ENCODE measurements at regions not wholly inside any gene's neighbourhood (a gene's known extent, or its start where the extent isn't known, plus 50 kb on each side); places are given as distances from the start of the nearest gene placed in this dataset.
A peak's percentile ranks its signal among the peaks of the same experiment; 100 is the strongest.

GRCh38 chr16:72501739-72502593 lies 330.0 kb upstream of the PMFBP1 start:
- H3K4me3 Mint-ChIP-seq (ENCODE audit: unreplicated experiment) = no peak overlapping the region
- H3K27me3 Mint-ChIP-seq (ENCODE audit: insufficient read depth, unreplicated experiment) = no peaks in the 10 kb centered on the region
- H3K36me3 ChIP-seq (ENCODE audit: control insufficient read depth, insufficient read depth, low read length) = no peaks in the 10 kb centered on the region
- H3K36me3 Mint-ChIP-seq (ENCODE audit: insufficient read depth, unreplicated experiment) = no peaks in the 10 kb centered on the region
- H3K4me1 ChIP-seq = no peaks in the 10 kb centered on the region
- H3K9me3 ChIP-seq = no peaks in the 10 kb centered on the region
- TF ChIP-seq CTCF (IDR thresholded peaks at IDR 0.05; ENCODE audit: insufficient read depth in 1 of 2, low read depth in 1 of 2, low read length in 1 of 2, severe bottlenecking in 1 of 2, unreplicated experiment in 1 of 2) = peak; percentile 91 to 92
- no peak overlapping the region for H3K27ac Mint-ChIP-seq (ENCODE audit: unreplicated experiment)
- no peaks in the 10 kb centered on the region for H3K27me3 ChIP-seq (replicated peaks; ENCODE audit: control insufficient read depth, insufficient read depth, low read length)
- H3K9me3 Mint-ChIP-seq (ENCODE audit: unreplicated experiment) = no peaks in the 10 kb centered on the region
- peak; percentile 66 to 75 for DNase-seq
- ChIA-PET POLR2A (no interaction called here), CTCF (interaction anchor here (1.1 kb wide), 1 partner anchor 330 kb away, joined by 3 read pairs; no protein-coding TSS in a partner anchor)
- no peak overlapping the region for H3K4me3 ChIP-seq (ENCODE audit: low read depth, low read length)
- no TSS peak for BruUV-seq (replicated peaks)
- H3K4me1 Mint-ChIP-seq (ENCODE audit: low read depth, unreplicated experiment) = peaks cover 7% of the 10 kb centered on the region
- intact Hi-C loops (cut with micrococcal nuclease; ENCODE audit: unreplicated experiment) = loop anchor here (1.0 to 5.0 kb wide), 8 partner anchors 163 to 1025 kb away; partner anchors contain the start of gene ZFHX3

- Histone ChIP-seq H3K4me3 (ENCODE audit: low read depth, low read length) (no peak overlapping the region), H3K36me3 (ENCODE audit: control insufficient read depth, insufficient read depth, low read length) (no peaks in the 10 kb centered on the region), H3K9me3 (no peaks in the 10 kb centered on the region), H3K4me1 (no peaks in the 10 kb centered on the region), H3K27me3 (replicated peaks; ENCODE audit: control insufficient read depth, insufficient read depth, low read length) (no peaks in the 10 kb centered on the region)
- DNase-seq = no peak
- ChIA-PET POLR2A (no interaction called here), CTCF (no interaction called here)
- no TSS peak for BruUV-seq (replicated peaks)
- Mint-ChIP-seq H3K27me3 (ENCODE audit: insufficient read depth, unreplicated experiment) (no peaks in the 10 kb centered on the region), H3K4me3 (ENCODE audit: unreplicated experiment) (no peak overlapping the region), H3K9me3 (ENCODE audit: unreplicated experiment) (no peaks in the 10 kb centered on the region), H3K27ac (ENCODE audit: unreplicated experiment) (no peak overlapping the region), H3K36me3 (ENCODE audit: insufficient read depth, unreplicated experiment) (no peaks in the 10 kb centered on the region), H3K4me1 (ENCODE audit: low read depth, unreplicated experiment) (peaks cover 7% of the 10 kb centered on the region)
- TF ChIP-seq CTCF (IDR thresholded peaks at IDR 0.05; ENCODE audit: insufficient read depth in 1 of 2, low read depth in 1 of 2, low read length in 1 of 2, severe bottlenecking in 1 of 2, unreplicated experiment in 1 of 2) = no peak
- intact Hi-C loops (cut with micrococcal nuclease; ENCODE audit: unreplicated experiment) = loop anchor here (5.0 kb wide), 2 partner anchors 547 to 1027 kb away; partner anchors contain the start of gene ZFHX3
These were observed 328.6 kb upstream of the PMFBP1 start for GRCh38 chr16:72500545-72500944.

GRCh38 chr16:72493716-72494415 lies 321.9 kb upstream of the PMFBP1 start:
- Mint-ChIP-seq H3K9me3 (ENCODE audit: unreplicated experiment) (no peaks in the 10 kb centered on the region), H3K27ac (ENCODE audit: unreplicated experiment) (no peak overlapping the region), H3K27me3 (ENCODE audit: insufficient read depth, unreplicated experiment) (no peaks in the 10 kb centered on the region), H3K36me3 (ENCODE audit: insufficient read depth, unreplicated experiment) (no peaks in the 10 kb centered on the region), H3K4me1 (ENCODE audit: low read depth, unreplicated experiment) (no peaks in the 10 kb centered on the region), H3K4me3 (ENCODE audit: unreplicated experiment) (no peak overlapping the region)
- H3K9me3 ChIP-seq = no peaks in the 10 kb centered on the region
- intact Hi-C loops (cut with micrococcal nuclease; ENCODE audit: unreplicated experiment) = no loop called here
- CTCF ChIA-PET = no interaction called here
- POLR2A ChIA-PET = no interaction called here
- no peak overlapping the region for H3K4me3 ChIP-seq (ENCODE audit: low read depth, low read length)
- TF ChIP-seq CTCF (IDR thresholded peaks at IDR 0.05; ENCODE audit: insufficient read depth in 1 of 2, low read depth in 1 of 2, low read length in 1 of 2, severe bottlenecking in 1 of 2, unreplicated experiment in 1 of 2) = no peak
- BruUV-seq (replicated peaks) = no TSS peak
- no peak for DNase-seq
- H3K36me3 ChIP-seq (ENCODE audit: control insufficient read depth, insufficient read depth, low read length) = no peaks in the 10 kb centered on the region
- H3K27me3 ChIP-seq (replicated peaks; ENCODE audit: control insufficient read depth, insufficient read depth, low read length) = no peaks in the 10 kb centered on the region
- no peaks in the 10 kb centered on the region for H3K4me1 ChIP-seq
